Skeletal muscle tissue (tissue), 3 donors: ENCODE measurements at regions not wholly inside any gene's neighbourhood (a gene's known extent, or its start where the extent isn't known, plus 50 kb on each side); places are given as distances from the start of the nearest gene placed in this dataset.
A peak's percentile ranks its signal among the peaks of the same experiment; 100 is the strongest.

Experiments
- H3K27ac ChIP-seq: one replicate; pipeline ENCODE4 v1.7.0; 2013; ENCODE audit warnings: mild to moderate bottlenecking, low read depth, low read length, inconsistent platforms
- H3K27me3 ChIP-seq, 3 donors: one replicate each; pipeline ENCODE4 v1.7.0; 2013; ENCODE audit warnings: low read length in 3 of 3; ENCODE audit not compliant: control insufficient read depth in 3 of 3, insufficient read depth in 3 of 3
- H3K36me3 ChIP-seq, 3 donors: one replicate each; pipeline ENCODE4 v1.7.0; 2013; ENCODE audit warnings: low read length in 3 of 3; ENCODE audit not compliant: control insufficient read depth in 3 of 3, insufficient read depth in 3 of 3
- H3K4me1 ChIP-seq, 3 donors: one replicate each; pipeline ENCODE4 v1.7.0; 2013; ENCODE audit warnings: low read length in 3 of 3, mild to moderate bottlenecking in 3 of 3; ENCODE audit not compliant: control insufficient read depth in 3 of 3, insufficient read depth in 3 of 3
- H3K4me3 ChIP-seq, 3 donors: one replicate each; pipeline ENCODE4 v1.7.0; 2013; ENCODE audit warnings: low read length in 3 of 3
- H3K9ac ChIP-seq, 3 donors: one replicate each; pipeline ENCODE4 v1.7.0; 2013; ENCODE audit warnings: low read length in 3 of 3, mild to moderate bottlenecking in 3 of 3, moderate library complexity in 2 of 3, low read depth in 1 of 3
- H3K9me3 ChIP-seq, 3 donors: one replicate each; pipeline ENCODE4 v1.7.0; 2013; ENCODE audit warnings: low read length in 3 of 3; ENCODE audit not compliant: control insufficient read depth in 3 of 3
- donor health status: Osteomylitis.

DNA sequence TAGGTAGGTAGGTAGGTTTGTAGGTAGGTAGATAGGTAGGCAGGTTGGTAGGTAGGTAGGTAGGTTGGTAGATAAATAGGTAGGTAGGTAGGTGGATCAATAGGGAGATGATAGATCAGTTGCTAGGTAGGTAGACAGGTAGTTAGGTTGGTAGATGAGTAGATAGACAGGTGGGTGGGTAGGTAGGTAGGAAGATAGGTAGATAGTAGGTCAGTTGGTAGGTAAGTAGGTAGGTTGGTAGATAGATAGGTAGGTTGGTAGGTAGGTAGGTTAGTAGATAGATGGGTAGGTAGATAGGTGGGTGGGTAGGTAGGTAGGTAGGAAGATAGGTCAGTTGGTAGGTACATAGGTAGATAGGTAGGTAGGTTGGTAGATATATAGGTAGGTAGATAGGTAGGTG is 72.0 kb upstream of the PDE10A start:
- Histone ChIP-seq H3K27me3 (no peaks in the 10 kb centered on the region), H3K4me3 (no peak overlapping the region), H3K9ac (no peak overlapping the region), H3K27ac (no peak overlapping the region), H3K4me1 (no peaks in the 10 kb centered on the region), H3K9me3 (peaks cover 0 to 3% (median 2%) of the 10 kb centered on the region in 3 donors), H3K36me3 (no peaks in the 10 kb centered on the region)

DNA sequence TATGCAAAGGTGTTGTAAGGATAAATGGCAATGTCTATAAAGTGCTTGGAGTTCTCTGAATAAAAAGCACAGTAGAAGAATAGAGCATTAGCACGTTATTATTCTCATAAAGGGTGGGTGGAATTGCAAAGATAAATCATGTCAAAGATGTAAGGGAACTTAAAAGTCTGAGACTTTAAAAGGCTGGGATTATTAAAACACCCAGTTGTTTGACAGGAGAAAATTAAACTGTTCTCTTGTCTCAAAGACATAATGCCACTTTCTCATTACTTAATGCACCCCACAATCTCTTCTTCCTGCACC is 70.4 kb upstream of the PDE10A start:
- Histone ChIP-seq H3K36me3 (no peaks in the 10 kb centered on the region), H3K27me3 (no peaks in the 10 kb centered on the region), H3K27ac (no peak overlapping the region), H3K9me3 (peaks cover 0 to 3% (median 2%) of the 10 kb centered on the region in 3 donors), H3K4me1 (no peaks in the 10 kb centered on the region), H3K9ac (no peak overlapping the region), H3K4me3 (no peak overlapping the region)

DNA sequence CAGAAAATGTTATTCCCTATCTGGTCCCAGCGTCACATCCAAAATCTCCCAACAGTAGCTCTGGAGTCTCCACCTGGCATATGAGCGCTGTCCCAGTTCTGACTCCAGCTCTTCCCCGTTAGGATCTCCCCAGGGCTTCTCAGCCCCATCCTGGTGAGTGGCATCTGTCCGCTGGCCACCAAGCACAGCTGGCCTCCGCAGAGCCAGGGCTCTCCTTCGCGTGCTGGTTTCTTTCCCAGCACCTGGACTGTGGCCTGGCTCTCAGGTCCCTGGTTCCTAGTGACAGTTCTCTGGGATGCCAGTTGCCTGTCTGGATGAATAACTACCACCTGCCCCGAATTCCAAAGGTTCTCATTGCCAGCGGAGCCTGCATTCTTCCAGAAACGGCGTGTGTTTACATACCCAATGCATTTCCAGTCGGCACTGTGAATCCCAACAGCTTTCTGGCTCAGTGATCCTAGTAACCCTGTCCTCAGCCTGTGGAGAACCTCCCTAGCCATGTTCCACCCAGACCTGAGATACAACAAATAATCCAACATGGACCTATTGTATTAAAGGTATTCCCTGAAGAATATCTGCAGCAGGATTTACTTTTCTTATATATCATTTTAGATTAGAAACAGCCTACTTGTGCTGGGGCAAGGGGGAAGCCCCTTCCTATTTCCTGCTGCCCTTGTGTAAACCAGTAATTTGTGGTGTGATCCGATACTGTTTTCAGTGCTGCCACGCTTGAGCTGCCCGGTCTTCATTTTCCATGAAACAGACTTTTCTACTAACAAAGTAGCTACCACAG is 69.9 kb upstream of the PDE10A start:
- H3K9me3 ChIP-seq: peaks cover 0 to 3% (median 2%) of the 10 kb centered on the region in 3 donors
- H3K27ac ChIP-seq: no peak overlapping the region
- no peaks in the 10 kb centered on the region for H3K36me3 ChIP-seq
- no peak overlapping the region for H3K4me3 ChIP-seq
- no peak overlapping the region for H3K9ac ChIP-seq
- no peaks in the 10 kb centered on the region for H3K27me3 ChIP-seq
- H3K4me1 ChIP-seq: no peaks in the 10 kb centered on the region

DNA sequence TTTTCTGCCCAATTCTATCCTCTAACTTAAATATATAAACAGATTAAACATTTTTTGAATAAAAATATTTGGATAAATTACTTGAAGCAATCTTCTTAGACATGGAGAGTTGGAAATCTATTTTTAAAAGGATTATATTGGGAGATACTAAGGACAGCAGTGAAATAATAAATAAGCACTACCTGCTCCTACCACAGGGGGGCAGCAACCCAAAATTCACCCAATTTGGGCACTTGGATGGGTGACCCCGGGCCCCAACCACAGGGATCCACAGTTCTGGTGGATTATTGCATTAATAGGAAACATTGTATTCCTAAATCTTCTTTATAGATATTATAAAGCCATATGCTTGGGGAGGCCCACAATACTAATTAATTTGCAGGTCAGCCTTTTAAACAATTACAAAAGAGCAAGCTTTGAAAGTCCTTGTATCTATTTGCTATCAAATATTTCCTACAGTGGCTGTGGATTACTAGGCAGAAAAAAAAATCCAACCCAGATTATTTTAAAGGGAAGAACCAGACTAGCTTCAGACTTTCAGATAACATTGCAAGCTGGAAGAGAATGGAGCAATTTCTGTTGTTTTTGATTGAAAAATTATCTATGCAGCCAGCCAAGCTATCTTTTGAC is 66.4 kb upstream of the PDE10A start:
- no peaks in the 10 kb centered on the region for H3K36me3 ChIP-seq
- H3K4me1 ChIP-seq: no peaks in the 10 kb centered on the region
- no peak overlapping the region for H3K9ac ChIP-seq
- H3K27ac ChIP-seq: no peak overlapping the region
- H3K27me3 ChIP-seq: no peaks in the 10 kb centered on the region
- H3K9me3 ChIP-seq: no peaks in the 10 kb centered on the region
- H3K4me3 ChIP-seq: no peak overlapping the region

DNA sequence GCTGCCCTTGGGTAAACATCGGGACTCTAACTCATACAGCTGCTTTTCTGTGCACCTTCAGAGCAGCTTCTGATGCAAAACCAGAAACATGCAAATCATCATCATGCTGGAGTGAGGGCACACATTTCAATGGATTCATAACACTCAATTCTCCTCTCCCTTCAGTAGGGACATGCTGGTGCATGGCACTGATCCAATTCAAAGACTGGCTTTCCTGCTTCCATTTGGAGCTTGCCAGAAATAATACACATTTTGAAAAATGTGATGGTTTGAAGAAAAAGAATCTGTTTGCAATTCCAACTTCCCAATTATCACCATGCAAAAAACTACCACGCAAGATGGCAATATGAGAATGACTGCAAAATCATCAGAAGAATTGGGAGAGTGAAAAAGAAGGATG is 65.2 kb upstream of the PDE10A start:
- H3K27me3 ChIP-seq: no peaks in the 10 kb centered on the region
- H3K4me3 ChIP-seq: no peak overlapping the region
- H3K9ac ChIP-seq: no peak overlapping the region
- no peaks in the 10 kb centered on the region for H3K4me1 ChIP-seq
- no peaks in the 10 kb centered on the region for H3K36me3 ChIP-seq
- H3K27ac ChIP-seq: no peak overlapping the region
- no peaks in the 10 kb centered on the region for H3K9me3 ChIP-seq

DNA sequence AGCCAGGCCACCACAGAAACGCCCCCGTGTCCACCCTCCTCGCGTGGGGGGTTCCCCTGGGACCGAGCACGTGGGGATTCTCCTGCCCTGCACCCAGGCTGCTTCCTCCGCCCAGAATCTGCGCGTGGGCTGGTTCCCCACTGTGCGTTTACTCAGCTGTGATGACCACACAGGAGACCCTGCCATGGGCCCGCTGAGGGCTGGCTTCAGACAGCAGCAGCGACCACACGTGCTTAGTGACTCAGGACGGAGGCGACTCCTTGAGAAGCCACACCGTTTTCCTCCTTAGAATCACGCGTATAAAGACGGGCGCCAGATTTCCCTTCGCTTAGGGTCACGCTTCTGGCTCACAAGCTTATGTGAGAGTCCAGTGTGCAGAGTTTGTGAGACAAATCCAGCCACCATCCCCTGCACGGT is 63.9 kb upstream of the PDE10A start:
- Histone ChIP-seq H3K9me3 (no peaks in the 10 kb centered on the region), H3K27ac (no peak overlapping the region), H3K36me3 (no peaks in the 10 kb centered on the region), H3K9ac (no peak overlapping the region), H3K4me1 (no peaks in the 10 kb centered on the region), H3K4me3 (peak overlapping the region in 1 of 3 donors; percentile 16), H3K27me3 (no peaks in the 10 kb centered on the region)

DNA sequence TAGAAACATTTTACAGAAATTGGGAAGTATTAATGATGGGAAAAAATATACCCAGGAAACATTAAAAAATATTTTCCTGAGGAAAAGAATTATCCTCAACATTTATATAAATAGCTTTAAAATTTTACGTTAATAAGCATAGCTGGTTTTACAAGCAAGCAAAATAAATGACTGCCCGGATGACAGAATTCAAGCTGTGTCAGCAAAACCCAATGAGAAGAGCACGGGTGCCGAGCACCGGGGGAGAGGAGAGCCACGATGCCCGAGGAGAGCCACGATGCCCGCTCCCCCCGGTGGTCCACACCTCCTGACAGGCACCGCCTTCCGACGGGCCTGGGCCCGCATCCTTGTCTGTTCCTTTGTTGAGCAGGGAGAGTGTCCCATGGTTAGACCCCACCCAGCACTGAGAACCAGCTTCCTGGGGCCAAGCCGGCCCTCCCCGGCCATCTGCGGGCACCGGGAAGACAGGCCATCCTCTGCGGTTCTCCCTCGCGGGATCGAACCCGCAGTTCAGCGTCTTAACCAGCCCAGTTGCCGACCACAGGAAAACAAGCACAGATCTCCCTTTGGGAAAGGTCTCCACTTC is 63.3 kb upstream of the PDE10A start:
- no peaks in the 10 kb centered on the region for H3K36me3 ChIP-seq
- H3K27me3 ChIP-seq: no peaks in the 10 kb centered on the region
- no peaks in the 10 kb centered on the region for H3K4me1 ChIP-seq
- no peaks in the 10 kb centered on the region for H3K9me3 ChIP-seq
- no peak overlapping the region for H3K4me3 ChIP-seq
- no peak overlapping the region for H3K27ac ChIP-seq
- H3K9ac ChIP-seq: no peak overlapping the region

DNA sequence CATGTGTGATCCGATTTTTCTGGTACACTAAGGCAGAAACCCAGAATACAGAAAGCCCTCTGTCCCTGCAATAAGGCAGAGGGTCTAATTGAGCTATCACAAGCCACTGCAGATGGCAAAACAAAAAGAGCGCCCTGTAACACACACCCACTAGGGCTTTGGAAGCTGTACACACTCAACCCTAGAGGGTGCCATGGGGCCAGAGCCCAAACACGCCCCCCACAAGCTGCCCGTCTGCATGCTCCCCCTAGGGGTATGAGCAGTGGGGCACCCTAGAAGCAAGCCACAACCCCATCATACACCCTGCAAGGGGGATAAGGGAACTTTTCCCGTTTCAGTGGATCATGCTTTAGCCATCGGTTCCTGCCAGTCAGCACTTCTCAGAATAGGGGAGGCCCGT is 62.2 kb upstream of the PDE10A start:
- Histone ChIP-seq H3K4me3 (no peak overlapping the region), H3K27ac (no peak overlapping the region), H3K9ac (no peak overlapping the region), H3K9me3 (no peaks in the 10 kb centered on the region), H3K27me3 (no peaks in the 10 kb centered on the region), H3K4me1 (no peaks in the 10 kb centered on the region), H3K36me3 (no peaks in the 10 kb centered on the region)

DNA sequence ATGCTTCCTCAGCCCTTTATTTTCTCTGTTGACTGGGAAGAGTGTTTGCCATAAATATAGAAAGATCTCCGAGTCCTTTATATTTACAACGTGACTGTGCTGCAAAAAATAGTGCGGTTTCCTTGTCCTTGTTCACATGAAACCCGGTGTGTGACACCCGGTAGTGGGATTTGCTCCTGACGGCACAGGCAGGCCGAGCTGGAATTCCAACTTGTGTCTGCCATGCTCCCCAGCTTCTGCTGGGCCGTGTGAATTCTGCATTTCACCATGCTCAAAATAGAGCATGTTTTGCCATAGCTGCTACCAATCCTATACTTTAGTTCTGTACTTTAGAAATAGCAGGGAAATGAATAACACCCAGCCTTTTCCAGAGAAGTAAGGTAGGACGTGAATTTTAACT is 60.3 kb upstream of the PDE10A start:
- H3K9me3 ChIP-seq: no peaks in the 10 kb centered on the region
- H3K9ac ChIP-seq: no peak overlapping the region
- peaks cover 0 to 2% (median 0%) of the 10 kb centered on the region in 3 donors for H3K27me3 ChIP-seq
- H3K4me1 ChIP-seq: no peaks in the 10 kb centered on the region
- no peaks in the 10 kb centered on the region for H3K36me3 ChIP-seq
- H3K27ac ChIP-seq: no peak overlapping the region
- no peak overlapping the region for H3K4me3 ChIP-seq

DNA sequence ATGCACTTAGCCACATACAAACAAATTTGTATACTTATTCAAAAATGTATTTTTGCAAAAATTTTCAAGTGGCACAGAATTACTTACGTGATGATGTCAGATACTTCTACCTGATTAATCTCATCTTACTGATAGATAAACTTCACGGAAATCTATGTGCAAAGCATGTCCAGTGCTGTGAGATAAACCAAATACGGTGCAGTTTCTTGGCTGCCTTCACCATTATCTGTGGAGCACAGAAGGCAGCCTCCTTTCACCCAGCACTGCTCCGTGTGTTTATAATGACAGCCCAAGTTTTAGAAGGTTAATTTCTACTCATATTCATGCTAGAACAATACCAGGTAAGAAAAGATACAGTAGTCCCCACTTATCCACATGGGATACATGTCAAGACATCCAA is 59.0 kb upstream of the PDE10A start:
- Histone ChIP-seq H3K9ac (no peak overlapping the region), H3K27me3 (peaks cover 0 to 3% (median 0%) of the 10 kb centered on the region in 3 donors), H3K36me3 (no peaks in the 10 kb centered on the region), H3K27ac (no peak overlapping the region), H3K9me3 (no peaks in the 10 kb centered on the region), H3K4me3 (no peak overlapping the region), H3K4me1 (no peaks in the 10 kb centered on the region)
